Epithelial cell of prostate (primary cell): ENCODE measurements at regions not wholly inside any gene's neighbourhood (a gene's known extent, or its start where the extent isn't known, plus 50 kb on each side); places are given as distances from the start of the nearest gene placed in this dataset.

Experiments
- DNase-seq: peaks from one replicate; pipeline ENCODE4 v3.0.0-alpha.2; 2011; ENCODE audit warnings: low read depth, low spot score
- H3K27ac ChIP-seq: fragments of 450-650 bp; 2 replicates; pipeline ENCODE4 v1.5.1; 2017; ENCODE audit warnings: mild to moderate bottlenecking

- H3K27ac ChIP-seq = no peak overlapping the region
- DNase-seq = no peak
Observed at GRCh38 chr2:67646714-67647333, 249.7 kb downstream of the ETAA1 start.

- H3K27ac ChIP-seq = no peak overlapping the region
- DNase-seq = no peak
Observed at GRCh38 chr2:67649331-67650261, 252.5 kb downstream of the ETAA1 start.

- DNase-seq = peak; percentile 36
- H3K27ac ChIP-seq = no peak overlapping the region
Observed at GRCh38 chr2:67650291-67651133, 253.4 kb downstream of the ETAA1 start.

- no peak for DNase-seq
- no peak overlapping the region for H3K27ac ChIP-seq
Observed at GRCh38 chr2:67651565-67651964, 254.4 kb downstream of the ETAA1 start.

- no peak for DNase-seq
- H3K27ac ChIP-seq = no peak overlapping the region
Observed at GRCh38 chr2:67652679-67653078, 255.5 kb downstream of the ETAA1 start.

GRCh38 chr2:67656875-67657274 lies 259.7 kb downstream of the ETAA1 start:
- H3K27ac ChIP-seq = no peak overlapping the region
- no peak for DNase-seq

- no peak for DNase-seq
- no peak overlapping the region for H3K27ac ChIP-seq
Observed at GRCh38 chr2:67658820-67659219, 261.7 kb downstream of the ETAA1 start.

GRCh38 chr2:67660015-67660602 lies 263.0 kb downstream of the ETAA1 start:
- no peak overlapping the region for H3K27ac ChIP-seq
- no peak for DNase-seq

GRCh38 chr2:67660871-67661270 lies 263.7 kb downstream of the ETAA1 start:
- DNase-seq = no peak
- no peak overlapping the region for H3K27ac ChIP-seq

- H3K27ac ChIP-seq = no peak overlapping the region
- DNase-seq = no peak
Observed at GRCh38 chr2:67662222-67662621, 265.1 kb downstream of the ETAA1 start.

GRCh38 chr2:67663776-67664175 lies 266.6 kb downstream of the ETAA1 start:
- no peak for DNase-seq

GRCh38 chr2:67666386-67667053 lies 269.4 kb downstream of the ETAA1 start:
- DNase-seq = no peak
- H3K27ac ChIP-seq = no peak overlapping the region

More at GRCh38 chr2:67663776-67664175, 266.6 kb downstream of the ETAA1 start:
- no peak overlapping the region for H3K27ac ChIP-seq

- H3K27ac ChIP-seq = no peak overlapping the region
- no peak for DNase-seq
Observed at GRCh38 chr2:67667054-67667908, 270.1 kb downstream of the ETAA1 start.

- no peak for DNase-seq
- no peak overlapping the region for H3K27ac ChIP-seq
Observed at GRCh38 chr2:67668538-67668937, 271.4 kb downstream of the ETAA1 start.

GRCh38 chr2:67669168-67669567 lies 272.0 kb downstream of the ETAA1 start:
- no peak for DNase-seq
- no peak overlapping the region for H3K27ac ChIP-seq

- no peak for DNase-seq
Observed at GRCh38 chr2:67669766-67670165, 272.6 kb downstream of the ETAA1 start.

GRCh38 chr2:67670747-67671183 lies 273.6 kb downstream of the ETAA1 start:
- no peak overlapping the region for H3K27ac ChIP-seq
- DNase-seq = no peak

More at GRCh38 chr2:67669766-67670165, 272.6 kb downstream of the ETAA1 start:
- H3K27ac ChIP-seq = no peak overlapping the region
